ENCODE measurements at regions not wholly inside any gene's neighbourhood (a gene's known extent, or its start where the extent isn't known, plus 50 kb on each side); places are given as distances from the start of the nearest gene placed in this dataset.

- intact Hi-C loops (cut with micrococcal nuclease), result no loop called here
- no peak for TF ChIP-seq CTCF (IDR thresholded peaks at IDR 0.05)
- Histone ChIP-seq H3K4me1 (ENCODE audit: control insufficient read depth in 1 of 2, insufficient read depth in 2 of 2, low read length in 2 of 2) (no peaks in the 10 kb centered on the region), H3K27ac (ENCODE audit: low read depth in 1 of 2, low read length in 2 of 2) (no peak overlapping the region), H4K20me1 (ENCODE audit: insufficient read depth, low read length) (no peaks in the 10 kb centered on the region), H2AFZ (ENCODE audit: insufficient read depth, low read depth, low read length, poor library complexity, severe bottlenecking) (no peak overlapping the region), H3K9me3 (replicated peaks in 1 of 2; ENCODE audit: control insufficient read depth in 1 of 2, insufficient read depth in 1 of 2, low read length in 2 of 2) (no peaks in the 10 kb centered on the region), H3K79me2 (ENCODE audit: insufficient read depth, low read length) (no peaks in the 10 kb centered on the region), H3K36me3 (replicated peaks in 1 of 2; ENCODE audit: control insufficient read depth in 1 of 2, insufficient read depth in 2 of 2, low read length in 2 of 2) (no peaks in the 10 kb centered on the region), H3K27me3 (ENCODE audit: control insufficient read depth in 2 of 2, insufficient read depth in 2 of 2, low read length in 2 of 2) (no peaks in the 10 kb centered on the region), H3K4me2 (replicated peaks; ENCODE audit: extremely low read depth, low read length, poor library complexity, severe bottlenecking) (no peak overlapping the region), H3K4me3 (replicated peaks in 1 of 3; ENCODE audit: low read depth in 2 of 3, low read length in 3 of 3) (no peak overlapping the region), H3K9ac (ENCODE audit: insufficient read depth, low read length, poor library complexity, severe bottlenecking) (no peak overlapping the region)
- no peak for DNase-seq
- Mint-ChIP-seq H3K36me3 (no peaks in the 10 kb centered on the region), H3K27me3 (ENCODE audit: low read depth in 3 of 3) (no peaks in the 10 kb centered on the region), H3K9me3 (peaks cover 0 to 6% (median 3%) of the 10 kb centered on the region in 7 donors), H3K4me3 (no peak overlapping the region), H3K4me1 (no peaks in the 10 kb centered on the region), H3K27ac (no peak overlapping the region)
- WGBS (ENCODE audit: insufficient coverage), result 100% methylated on average over 1 of the region's 4 CpGs
Observed at GRCh38 chr6:50361641-50362331, 312.1 kb upstream of the DEFB112 start.

GRCh38 chr6:50362706-50363105 lies 313.0 kb upstream of the DEFB112 start:
- H3K4me3 ChIP-seq (replicated peaks in 1 of 3; ENCODE audit: low read depth in 2 of 3, low read length in 3 of 3), result no peak overlapping the region
- Mint-ChIP-seq H3K4me1 (no peaks in the 10 kb centered on the region), H3K9me3 (peaks cover 0 to 5% (median 3%) of the 10 kb centered on the region in 7 donors), H3K4me3 (no peak overlapping the region), H3K27me3 (ENCODE audit: low read depth in 3 of 3) (no peaks in the 10 kb centered on the region), H3K36me3 (no peaks in the 10 kb centered on the region), H3K27ac (no peak overlapping the region)
- no peaks in the 10 kb centered on the region for H3K36me3 ChIP-seq (replicated peaks in 1 of 2; ENCODE audit: control insufficient read depth in 1 of 2, insufficient read depth in 2 of 2, low read length in 2 of 2)
- no peaks in the 10 kb centered on the region for H4K20me1 ChIP-seq (ENCODE audit: insufficient read depth, low read length)
- H3K79me2 ChIP-seq (ENCODE audit: insufficient read depth, low read length), result no peaks in the 10 kb centered on the region
- H3K27ac ChIP-seq (ENCODE audit: low read depth in 1 of 2, low read length in 2 of 2), result no peak overlapping the region
- TF ChIP-seq CTCF (IDR thresholded peaks at IDR 0.05), result no peak
- no peak overlapping the region for H2AFZ ChIP-seq (ENCODE audit: insufficient read depth, low read depth, low read length, poor library complexity, severe bottlenecking)
- H3K4me2 ChIP-seq (replicated peaks; ENCODE audit: extremely low read depth, low read length, poor library complexity, severe bottlenecking), result no peak overlapping the region
- H3K9ac ChIP-seq (ENCODE audit: insufficient read depth, low read length, poor library complexity, severe bottlenecking), result no peak overlapping the region
- WGBS (ENCODE audit: insufficient coverage), result 60% methylated on average over 1 of the region's 1 CpG
- no peaks in the 10 kb centered on the region for H3K27me3 ChIP-seq (ENCODE audit: control insufficient read depth in 2 of 2, insufficient read depth in 2 of 2, low read length in 2 of 2)
- intact Hi-C loops (cut with micrococcal nuclease), result no loop called here
- no peaks in the 10 kb centered on the region for H3K9me3 ChIP-seq (replicated peaks in 1 of 2; ENCODE audit: control insufficient read depth in 1 of 2, insufficient read depth in 1 of 2, low read length in 2 of 2)
- DNase-seq, result no peak
- H3K4me1 ChIP-seq (ENCODE audit: control insufficient read depth in 1 of 2, insufficient read depth in 2 of 2, low read length in 2 of 2), result no peaks in the 10 kb centered on the region
